Ishikawa (cell line): ENCODE measurements at regions not wholly inside any gene's neighbourhood (a gene's known extent, or its start where the extent isn't known, plus 50 kb on each side); places are given as distances from the start of the nearest gene placed in this dataset.

Experiments used
- CEBPB ChIP-seq: IDR thresholded peaks from 2 replicates; pipeline ENCODE4 v1.6.1; 2012
- CREB1 ChIP-seq: IDR thresholded peaks from 2 replicates; pipeline ENCODE4 v1.6.1; 2012; ENCODE audit warnings: low read depth
- EP300 ChIP-seq: IDR thresholded peaks from 2 replicates; pipeline ENCODE4 v1.6.1; 2012; ENCODE audit warnings: borderline replicate concordance
- FOXM1 ChIP-seq: IDR thresholded peaks from 2 replicates; pipeline ENCODE4 v1.6.1; 2012; ENCODE audit warnings: low read depth, borderline replicate concordance
- MAX ChIP-seq: IDR thresholded peaks from 2 replicates; pipeline ENCODE4 v1.6.1; 2012
- NFIC ChIP-seq: IDR thresholded peaks from 2 replicates; pipeline ENCODE4 v1.6.1; 2012
- RAD21 ChIP-seq: IDR thresholded peaks from 2 replicates; pipeline ENCODE4 v1.6.1; 2012; ENCODE audit warnings: low read depth
- REST ChIP-seq: IDR thresholded peaks from 2 replicates; pipeline ENCODE4 v1.6.1; 2012; ENCODE audit warnings: low read depth, mild to moderate bottlenecking
- TAF1 ChIP-seq: IDR thresholded peaks from 2 replicates; pipeline ENCODE4 v1.6.1; 2012; ENCODE audit warnings: low read depth, mild to moderate bottlenecking
- ZBTB7A ChIP-seq: IDR thresholded peaks from 2 replicates; pipeline ENCODE4 v1.6.1; 2012; ENCODE audit warnings: low read depth

DNA sequence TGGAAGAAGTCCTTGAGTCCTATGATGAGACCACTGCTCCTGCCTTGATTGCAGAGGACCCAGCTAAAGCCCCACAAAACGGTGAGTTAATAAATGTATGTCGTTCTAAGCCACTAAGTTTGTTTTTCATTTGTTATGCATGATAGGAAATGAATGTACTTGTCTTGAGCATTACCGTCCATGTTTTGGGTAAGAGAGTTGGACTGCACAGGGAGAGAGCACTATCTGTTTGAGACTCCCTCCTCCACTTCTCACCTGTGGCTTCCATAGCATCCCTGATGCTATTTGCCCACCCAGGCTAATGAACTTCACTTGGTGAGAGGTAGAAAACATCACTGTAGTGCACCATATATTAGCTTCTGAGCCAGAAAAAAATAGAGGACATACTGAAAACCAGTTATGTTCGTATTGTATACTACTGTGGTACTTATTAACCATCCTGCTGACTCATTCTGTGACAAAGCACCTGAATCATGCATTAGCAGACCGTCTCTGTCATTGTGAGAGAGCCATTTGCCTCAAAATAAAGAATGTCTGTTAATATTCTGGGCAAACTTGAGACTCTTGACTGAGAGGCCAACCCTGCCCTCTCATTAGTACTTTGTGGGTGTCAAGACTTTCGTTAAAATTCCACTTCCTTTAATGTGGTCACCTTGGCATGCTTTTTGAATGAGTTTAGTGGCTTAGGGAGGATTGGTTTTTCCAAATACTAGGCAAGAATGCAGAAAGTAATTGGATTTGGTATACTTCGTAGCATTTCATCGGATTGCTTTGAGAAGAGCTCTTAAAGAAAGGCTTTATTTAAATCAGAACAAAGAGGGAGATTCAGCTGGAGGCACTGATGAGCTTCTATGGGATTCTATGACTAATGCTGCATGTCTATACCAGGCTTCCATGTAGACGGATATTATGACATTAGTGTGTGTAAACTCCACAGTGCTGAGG lies 99.3 kb upstream of the GRPR start:
- TF ChIP-seq EP300 (no peak), TAF1 (no peak), MAX (no peak), CEBPB (no peak), RAD21 (no peak), NFIC (no peak), CREB1 (no peak), ZBTB7A (no peak), FOXM1 (no peak), REST (no peak)
